ENCODE measurements at regions not wholly inside any gene's neighbourhood (a gene's known extent, or its start where the extent isn't known, plus 50 kb on each side); places are given as distances from the start of the nearest gene placed in this dataset.
"Not testable (repeated sequence)": the region's sequence is repeated elsewhere in the genome, so short reads cannot be mapped to it uniquely, and the experiment has no call there.

GRCh38 chr21:13984728-13985127, 226.0 kb downstream of the LIPI start:
- TF ChIP-seq POLR2A (IDR thresholded peaks at IDR 0.05; ENCODE audit: low read depth); CTCF (IDR thresholded peaks at IDR 0.05); POLR2AphosphoS5 (IDR thresholded peaks at IDR 0.05); EP300 (IDR thresholded peaks at IDR 0.05): not testable (repeated sequence)

All from esophagus muscularis mucosa (tissue), 4 donors.